NB4 (cell line): ENCODE measurements at regions not wholly inside any gene's neighbourhood (a gene's known extent, or its start where the extent isn't known, plus 50 kb on each side); places are given as distances from the start of the nearest gene placed in this dataset.
"Not testable (repeated sequence)": the region's sequence is repeated elsewhere in the genome, so short reads cannot be mapped to it uniquely, and the experiment has no call there.

Experiments
- DNase-seq: peaks from one replicate; pipeline ENCODE4 v3.0.0; 2010; ENCODE audit warnings: low read depth
- H3K4me3 ChIP-seq: one replicate; pipeline ENCODE4 v1.5.1; 2011; ENCODE audit warnings: mild to moderate bottlenecking, low read depth, low read length, moderate library complexity
- CTCF ChIP-seq: IDR thresholded peaks from one replicate; pipeline ENCODE4 v1.5.1; 2012; ENCODE audit warnings: low read depth, low read length
- MAX ChIP-seq: IDR thresholded peaks from 2 replicates; pipeline ENCODE4 v1.6.1; 2011; ENCODE audit warnings: low read depth, low read length
- MYC ChIP-seq: IDR thresholded peaks from 2 replicates; pipeline ENCODE4 v1.6.1; 2011; ENCODE audit warnings: low read depth, low read length
- POLR2A ChIP-seq: IDR thresholded peaks from 2 replicates; pipeline ENCODE4 v1.6.1; 2011; ENCODE audit warnings: mild to moderate bottlenecking; ENCODE audit not compliant: insufficient read length; ENCODE audit errors: extremely low read depth

- TF ChIP-seq POLR2A (no peak), CTCF (no peak), MAX (no peak), MYC (no peak)
- no peak for DNase-seq
Observed at GRCh38 chr2:190584980-190585661, 50.6 kb upstream of the NEMP2 start.

GRCh38 chr2:190587106-190587505 is 52.6 kb upstream of the NEMP2 start:
- TF ChIP-seq POLR2A: no peak
- TF ChIP-seq MAX: no peak
- TF ChIP-seq CTCF: no peak
- TF ChIP-seq MYC: no peak
- H3K4me3 ChIP-seq: no peak overlapping the region
- no peak for DNase-seq

More at GRCh38 chr2:190584980-190585661, 50.6 kb upstream of the NEMP2 start:
- no peak overlapping the region for H3K4me3 ChIP-seq

DNA sequence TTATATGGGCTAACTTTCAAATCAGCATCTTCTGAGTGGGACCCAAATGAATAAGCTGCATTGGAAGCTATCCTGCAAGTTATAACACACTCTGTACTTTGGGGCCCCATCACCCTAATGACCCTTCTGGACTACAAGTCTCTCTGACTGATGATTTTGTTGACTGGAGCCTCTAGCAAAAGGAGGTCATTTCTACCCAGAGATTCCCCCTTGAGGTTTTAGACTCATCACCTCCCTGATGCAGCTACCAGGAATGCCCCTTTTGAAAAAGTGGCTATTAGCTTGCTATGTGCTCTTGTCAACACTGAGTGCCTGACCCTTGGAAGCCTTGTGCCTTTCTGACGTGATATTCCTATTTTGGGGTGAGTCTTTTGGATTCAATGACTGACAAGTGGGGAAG is 54.5 kb upstream of the NEMP2 start:
- H3K4me3 ChIP-seq: no peak overlapping the region
- no peak for TF ChIP-seq POLR2A
- TF ChIP-seq CTCF: no peak
- no peak for TF ChIP-seq MAX
- no peak for DNase-seq

GRCh38 chr2:190591437-190591836 is 56.9 kb upstream of the NEMP2 start:
- DNase-seq: no peak
- H3K4me3 ChIP-seq: no peak overlapping the region
- TF ChIP-seq POLR2A (no peak), MYC (no peak), MAX (no peak), CTCF (no peak)

GRCh38 chr2:190592831-190593230 is 56.1 kb upstream of the NAB1 start:
- no peak overlapping the region for H3K4me3 ChIP-seq
- TF ChIP-seq MAX: no peak
- TF ChIP-seq MYC: no peak
- TF ChIP-seq POLR2A: no peak
- no peak for TF ChIP-seq CTCF
- DNase-seq: no peak

DNA sequence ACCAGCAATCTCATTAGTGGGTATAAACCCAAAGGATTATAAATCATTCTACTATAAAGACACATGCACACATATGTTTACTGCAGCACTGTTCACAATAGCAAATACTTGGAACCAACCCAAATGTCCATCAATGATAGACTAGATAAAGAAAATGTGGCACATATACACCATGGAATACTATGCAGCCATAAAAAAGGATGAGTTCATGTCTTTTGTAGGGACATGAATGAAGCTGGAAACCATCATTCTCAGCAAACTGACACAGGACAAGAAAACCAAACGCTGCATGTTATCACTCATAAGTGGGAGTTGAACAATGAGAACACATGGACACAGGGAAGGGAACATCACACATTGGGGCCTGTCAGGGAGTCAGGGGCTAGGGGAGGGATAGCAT is 53.0 kb upstream of the NAB1 start:
- H3K4me3 ChIP-seq, DNase-seq: not testable (repeated sequence)
